NCI-H2107 (cell line): ENCODE measurements at regions not wholly inside any gene's neighbourhood (a gene's known extent, or its start where the extent isn't known, plus 50 kb on each side); places are given as distances from the start of the nearest gene placed in this dataset.
A peak's percentile ranks its signal among the peaks of the same experiment; 100 is the strongest.
"Not testable (repeated sequence)": the region's sequence is repeated elsewhere in the genome, so short reads cannot be mapped to it uniquely, and the experiment has no call there.

Experiments used
- DNase-seq: peaks from one replicate; lab custom pipeline; 2025; lab: John Stamatoyannopoulos, UW

DNA sequence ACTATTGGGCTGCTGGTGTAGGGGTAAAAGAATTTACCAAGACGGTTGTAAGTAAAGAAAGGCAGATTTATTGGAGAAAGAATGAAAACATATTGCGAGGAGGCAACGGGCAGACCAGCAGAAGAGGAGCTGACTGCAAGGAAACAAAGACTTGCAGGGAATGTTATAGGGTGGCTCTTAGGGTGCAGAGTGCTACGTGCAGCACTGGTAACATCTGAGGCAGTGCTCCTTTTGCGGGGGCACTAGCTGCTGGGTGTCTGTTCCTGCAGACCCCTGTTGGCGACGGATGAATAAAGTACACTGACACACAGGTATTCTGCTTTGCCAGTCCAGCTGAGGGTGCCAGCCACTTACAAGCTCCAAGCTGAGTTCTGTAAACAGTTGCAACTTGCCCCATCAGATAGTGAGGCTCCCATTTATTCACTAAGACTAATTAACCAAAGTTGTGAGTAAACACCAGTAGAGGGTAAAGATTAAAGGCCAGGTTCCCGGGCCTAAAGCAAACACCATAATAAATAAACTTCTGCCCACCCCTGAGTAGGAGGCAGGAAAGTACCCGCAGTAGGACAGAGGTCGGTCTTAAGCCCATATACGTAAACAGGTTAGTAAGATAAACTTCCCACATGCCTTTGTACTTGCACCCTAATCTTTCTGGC lies 140.2 kb upstream of the KCNK1 start:
- no peak for DNase-seq

DNA sequence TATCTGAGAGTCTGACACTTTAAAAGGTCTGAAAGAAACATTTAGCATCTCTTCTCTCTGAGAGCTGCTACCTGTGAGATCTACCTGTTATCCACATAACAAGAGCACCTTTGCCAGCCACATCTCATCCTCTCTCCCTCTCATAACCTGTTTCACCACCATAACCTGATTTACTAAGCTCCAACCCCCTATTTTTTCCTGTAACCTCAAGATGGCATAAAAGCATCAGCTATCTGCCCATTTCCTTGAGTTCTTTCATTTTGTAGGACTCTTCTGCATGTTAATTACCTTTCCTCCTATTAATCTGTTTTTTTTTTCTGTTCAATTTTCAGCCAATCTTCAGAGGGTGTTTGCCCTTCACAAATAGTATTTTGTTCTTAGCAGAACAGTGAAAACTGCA lies 136.5 kb upstream of the KCNK1 start:
- no peak for DNase-seq

DNA sequence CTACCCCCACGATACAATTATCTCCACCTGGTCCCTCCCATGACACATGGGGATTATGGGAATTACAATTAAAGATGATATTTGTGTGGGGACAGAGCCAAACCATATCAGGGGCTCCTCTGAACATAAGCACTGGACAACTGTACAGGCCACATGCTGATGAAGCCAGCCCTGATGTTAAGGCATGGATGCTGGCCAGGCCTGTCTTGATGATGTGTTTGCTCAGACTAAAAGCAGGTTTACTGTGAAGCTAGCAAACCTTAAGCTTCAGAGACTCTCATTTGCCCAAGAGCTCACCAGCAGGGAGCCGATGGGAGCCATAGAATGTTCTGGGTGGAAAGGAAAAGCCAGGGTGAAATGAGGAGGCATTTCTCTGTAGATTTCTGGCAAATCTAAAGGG lies 135.3 kb upstream of the KCNK1 start:
- DNase-seq = no peak

GRCh38 chr1:233479110-233479890 lies 134.6 kb upstream of the KCNK1 start:
- no peak for DNase-seq

DNA sequence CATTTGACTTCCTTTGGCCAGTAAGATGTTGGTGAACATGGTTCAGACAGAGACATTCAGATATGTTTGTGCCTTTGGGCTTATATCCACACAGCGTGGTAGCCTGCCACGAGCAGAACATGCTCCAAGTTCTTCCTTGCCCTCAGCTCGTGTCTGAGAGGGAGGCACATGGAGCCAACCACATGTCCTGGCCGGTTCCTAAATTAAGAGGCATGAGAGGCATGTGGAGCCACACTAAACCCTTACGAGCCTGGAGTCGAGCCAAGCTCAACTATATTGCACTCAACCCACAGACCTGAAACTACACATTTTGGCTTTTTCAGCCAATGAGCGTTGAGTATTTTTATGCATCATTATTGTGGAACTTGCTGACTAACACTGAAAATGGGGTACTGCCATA lies 133.7 kb upstream of the KCNK1 start:
- DNase-seq = no peak

GRCh38 chr1:233482388-233482787 lies 131.5 kb upstream of the KCNK1 start:
- DNase-seq = no peak

- DNase-seq = no peak
Observed at GRCh38 chr1:233485385-233485784, 128.5 kb upstream of the KCNK1 start.

DNA sequence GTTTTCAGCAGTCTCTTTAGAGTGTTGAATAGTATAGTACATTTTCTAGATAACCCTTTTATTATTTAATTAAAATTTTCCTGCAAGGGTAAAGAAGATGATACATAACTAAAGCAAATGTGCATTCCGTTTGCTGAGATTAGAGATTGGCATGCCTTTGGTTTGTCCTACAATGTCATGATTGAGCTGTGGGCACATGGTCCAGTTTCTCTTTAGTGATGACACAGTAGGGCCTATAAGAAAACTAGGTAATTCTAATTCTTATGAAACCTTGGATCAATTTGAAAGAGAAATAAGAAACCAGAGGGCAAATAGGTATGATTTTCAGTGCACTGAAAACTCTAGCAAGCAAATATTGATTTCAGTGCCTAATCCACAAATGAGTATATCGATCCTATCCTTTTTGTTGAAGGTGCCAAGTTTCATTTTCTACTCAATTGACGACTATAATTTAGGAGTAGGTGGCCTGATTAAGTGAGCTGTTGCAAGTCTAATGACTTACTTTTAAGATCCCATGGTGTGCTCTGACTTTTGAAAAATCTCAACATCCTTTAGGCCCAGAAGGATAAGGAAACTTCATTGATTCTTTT lies 128.0 kb upstream of the KCNK1 start:
- DNase-seq = no peak

DNA sequence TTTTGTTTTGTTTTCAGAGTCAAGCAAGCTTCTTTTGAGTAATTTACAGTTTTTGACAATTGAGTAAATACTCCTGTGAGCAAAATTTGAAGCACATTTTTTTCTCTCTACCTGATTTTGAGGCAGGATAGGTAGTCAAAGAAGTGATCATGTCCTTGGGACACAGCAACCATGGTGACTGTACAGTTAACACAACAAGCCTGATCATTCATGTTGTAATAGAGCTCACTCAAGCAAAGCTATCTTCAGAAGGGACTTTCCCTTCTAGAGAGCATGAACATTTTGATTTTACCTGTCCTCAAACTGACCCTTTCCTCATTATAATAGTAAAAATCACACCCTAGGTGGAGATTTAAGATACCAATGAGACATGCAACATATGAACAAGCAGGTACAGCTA lies 126.5 kb upstream of the KCNK1 start:
- no peak for DNase-seq

DNA sequence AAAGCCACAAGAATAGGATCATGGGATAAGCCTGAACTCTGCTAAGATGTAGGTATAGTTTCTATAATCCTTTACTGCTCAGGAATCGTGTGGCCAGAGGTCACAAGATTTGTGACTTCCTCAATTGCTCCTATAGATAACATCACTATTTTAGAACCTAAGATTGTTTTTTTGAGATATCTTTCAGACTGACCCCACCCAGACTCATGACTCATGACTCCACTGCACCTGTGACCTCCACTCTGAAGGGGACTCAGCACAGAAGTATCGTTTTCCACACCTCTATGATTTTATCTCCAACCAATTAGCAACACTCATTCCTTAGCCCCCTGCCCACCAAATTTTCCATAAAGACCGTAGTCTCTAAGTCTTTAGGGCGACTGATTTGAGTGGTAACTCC lies 124.5 kb upstream of the KCNK1 start:
- no peak for DNase-seq

DNA sequence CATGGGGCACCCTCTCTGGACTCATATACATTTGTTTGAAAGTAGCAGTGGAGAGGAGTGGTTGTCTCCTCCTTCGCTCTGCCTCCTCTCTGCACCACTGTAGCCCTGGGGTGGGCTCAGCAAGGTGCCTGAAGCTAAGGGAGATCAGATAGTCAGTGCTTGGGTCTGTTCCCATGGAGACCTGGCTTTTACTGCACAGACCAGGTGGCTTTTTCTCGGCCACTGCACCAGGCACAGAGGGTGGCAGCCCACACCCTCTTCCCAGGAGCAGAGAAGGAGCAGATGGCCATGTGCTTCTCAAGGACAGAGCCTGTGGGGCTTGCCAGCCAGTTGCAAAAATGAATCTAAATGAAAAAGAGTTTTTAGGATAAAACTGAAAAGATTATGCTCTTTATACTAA lies 123.4 kb upstream of the KCNK1 start:
- DNase-seq = peak; percentile 4

DNA sequence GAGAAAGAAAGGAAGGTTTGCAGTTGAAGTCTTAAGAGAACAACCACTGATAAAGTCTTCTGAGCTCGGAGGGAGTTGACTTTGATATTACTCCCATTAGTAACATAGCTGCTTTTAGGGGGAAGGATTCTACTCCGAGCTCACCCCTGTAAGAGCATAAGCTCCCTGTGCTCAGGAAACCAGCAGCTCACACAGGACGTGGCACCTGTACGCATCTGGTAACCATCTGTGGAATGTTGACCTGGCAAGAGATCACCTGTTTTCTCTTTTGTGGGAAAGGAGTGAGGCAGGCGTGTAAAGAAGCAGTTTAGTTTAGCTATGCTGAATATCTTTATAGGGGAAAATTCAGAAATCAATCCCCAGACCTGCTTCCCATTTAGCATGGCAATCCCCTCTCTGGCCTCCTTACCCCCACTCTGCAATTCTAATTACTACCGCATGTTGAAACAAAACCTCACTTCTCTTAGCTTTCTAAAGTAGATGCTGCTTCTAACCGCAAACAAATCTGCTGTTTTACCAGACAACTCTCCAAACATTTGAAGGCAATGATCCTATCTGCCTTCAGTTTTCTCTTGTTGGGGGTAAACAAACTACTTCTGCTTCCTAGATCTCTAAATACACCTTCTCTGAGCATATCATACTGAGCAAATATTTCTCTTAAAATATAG lies 121.8 kb upstream of the KCNK1 start:
- DNase-seq = no peak

- DNase-seq = no peak
Observed at GRCh38 chr1:233496993-233497392, 116.9 kb upstream of the KCNK1 start.

DNA sequence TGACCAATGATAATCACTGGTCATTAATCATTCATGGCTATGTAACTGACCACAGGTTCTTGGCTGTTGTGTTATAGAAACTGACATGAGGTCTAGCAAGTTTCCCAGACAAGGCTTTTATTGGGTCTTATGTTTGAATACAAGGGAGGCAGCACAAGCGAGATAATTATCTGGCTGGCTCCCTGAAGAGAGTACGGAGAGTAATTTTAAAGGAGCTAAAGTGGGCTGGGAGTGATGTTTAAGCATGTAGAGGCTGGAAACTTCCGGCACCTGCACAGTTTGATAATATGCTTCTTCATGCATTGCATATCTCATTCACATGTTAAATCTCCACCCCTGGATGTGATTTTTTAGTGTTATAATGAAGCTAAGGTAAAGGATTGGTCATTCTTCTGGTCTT lies 116.2 kb upstream of the KCNK1 start:
- no peak for DNase-seq

DNA sequence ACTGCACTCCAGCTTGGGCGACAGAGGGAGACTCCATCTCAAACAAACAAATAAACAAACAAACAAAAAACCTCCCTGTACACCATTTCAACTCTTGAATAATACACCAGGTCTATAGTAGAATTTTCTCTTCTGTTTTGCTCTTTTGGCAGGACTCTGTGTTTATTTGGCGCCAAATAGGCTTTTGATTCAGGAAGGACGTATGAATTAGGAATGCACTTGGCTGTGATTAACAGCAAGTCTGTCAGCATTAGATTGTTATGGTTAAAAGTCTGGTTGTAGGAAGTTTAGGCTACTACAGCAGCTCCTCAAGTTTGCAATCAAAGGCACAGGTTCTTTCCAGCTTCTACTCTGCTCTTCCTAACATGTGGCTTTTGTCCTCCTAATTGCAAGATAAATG lies 113.8 kb upstream of the KCNK1 start:
- DNase-seq = no peak

- DNase-seq = no peak
Observed at GRCh38 chr1:233503366-233503954, 110.4 kb upstream of the KCNK1 start.

DNA sequence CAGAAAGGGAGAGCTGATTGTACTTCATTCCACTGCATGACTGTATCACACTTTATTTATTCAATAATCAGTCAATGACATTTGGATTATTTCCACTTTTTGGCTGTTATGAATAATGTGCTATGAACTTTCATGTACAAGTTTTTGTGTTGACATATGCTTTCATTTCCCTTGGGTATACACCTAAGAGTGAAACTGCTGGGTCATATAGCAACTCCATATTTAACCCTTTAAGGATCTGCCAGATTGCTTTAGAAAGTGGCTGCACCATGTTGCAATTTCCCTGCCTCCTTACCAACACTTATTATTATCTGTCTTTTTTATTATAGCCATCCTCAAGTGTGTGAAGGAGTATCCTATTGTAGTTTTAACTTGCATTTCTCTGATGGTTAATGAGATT lies 108.8 kb upstream of the KCNK1 start:
- no peak for DNase-seq

DNA sequence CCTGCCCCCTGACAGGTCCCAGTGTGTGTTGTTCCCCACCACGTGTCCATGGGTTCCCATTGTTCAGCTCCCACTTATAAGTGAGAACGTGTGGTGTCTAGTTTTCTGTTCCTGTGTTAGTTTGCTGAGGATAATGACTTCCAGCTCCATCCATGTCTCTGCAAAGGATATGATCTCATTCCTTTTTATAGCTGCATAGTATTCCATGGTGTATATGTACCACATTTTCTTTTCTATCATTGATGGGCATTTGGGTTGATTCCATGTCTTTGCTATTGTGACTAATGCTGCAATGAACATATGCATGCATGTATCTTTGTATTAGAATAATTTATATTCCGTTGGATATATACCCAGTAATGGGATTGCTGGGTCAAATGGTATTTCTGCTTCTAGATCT lies 108.0 kb upstream of the KCNK1 start:
- DNase-seq = not testable (repeated sequence)

- DNase-seq = no peak
Observed at GRCh38 chr1:233509526-233509925, 104.4 kb upstream of the KCNK1 start.

GRCh38 chr1:233512538-233512937 lies 101.4 kb upstream of the KCNK1 start:
- DNase-seq = no peak

- DNase-seq = no peak
Observed at GRCh38 chr1:233513431-233513830, 100.5 kb upstream of the KCNK1 start.

- no peak for DNase-seq
Observed at GRCh38 chr1:233514946-233515391, 98.9 kb upstream of the KCNK1 start.
